Hepatocyte (in vitro differentiated cells): ENCODE measurements at regions not wholly inside any gene's neighbourhood (a gene's known extent, or its start where the extent isn't known, plus 50 kb on each side); places are given as distances from the start of the nearest gene placed in this dataset.
"Not testable (repeated sequence)": the region's sequence is repeated elsewhere in the genome, so short reads cannot be mapped to it uniquely, and the experiment has no call there.

Experiments used
- CTCF ChIP-seq: fragments of 200-600 bp; sonication (generic); IDR thresholded peaks from 2 replicates; pipeline ENCODE4 v1.5.1; 2016; ENCODE audit warnings: antibody characterized with exemption, mild to moderate bottlenecking; ENCODE audit not compliant: poor library complexity
- EZH2 ChIP-seq: fragments of 200-600 bp; sonication (generic); IDR thresholded peaks from 2 replicates; pipeline ENCODE4 v1.6.1; 2016; ENCODE audit warnings: antibody characterized with exemption, mild to moderate bottlenecking, borderline replicate concordance
- EZH2phosphoT487 ChIP-seq: fragments of 200-600 bp; sonication (generic); IDR thresholded peaks from one replicate; pipeline ENCODE4 v1.6.1; 2018; ENCODE audit warnings: antibody characterized with exemption, mild to moderate bottlenecking, low read depth, moderate library complexity; ENCODE audit not compliant: unreplicated experiment, severe bottlenecking

- TF ChIP-seq CTCF, EZH2, EZH2phosphoT487: not testable (repeated sequence)
These were observed 89.7 kb upstream of the USP25 start for GRCh38 chr21:15640113-15640512.
